Activated CD8-positive, alpha-beta memory T cell treated with anti-CD3 and anti-CD28 coated beads, Interleukin-2, amount 10 ng/mL, durations not matched to agents 7 days and 5 days (primary cell): ENCODE measurements at regions not wholly inside any gene's neighbourhood (a gene's known extent, or its start where the extent isn't known, plus 50 kb on each side); places are given as distances from the start of the nearest gene placed in this dataset. TPM values are rescaled to one million over a fixed set of nuclear protein-coding genes. Genes with fewer than 3 reads are reported as not detected.
"Not testable (repeated sequence)": the region's sequence is repeated elsewhere in the genome, so short reads cannot be mapped to it uniquely, and the experiment has no call there.

Source experiments
- ATAC-seq: fragments of 150-1000 bp; cut with Tn5 transposase; one replicate; pipeline ENCODE4 v1.10.0; 2021; ENCODE audit warnings: moderate library complexity
- CTCF ChIA-PET: fragments of 350-600 bp; sonication (Branson Sonifier 250); formaldehyde crosslinking; loops from one replicate; lab custom pipeline; 2021; ENCODE audit warnings: antibody characterized with exemption; lab: Charles Lee
- DNase-seq: peaks from one replicate; pipeline ENCODE4 v3.0.0-alpha.2; 2020
- H3K27ac Mint-ChIP-seq: one replicate; pipeline ENCODE4 v1.8.0; 2021; ENCODE audit warnings: mild to moderate bottlenecking, mixed read lengths
- H3K27me3 Mint-ChIP-seq: one replicate; pipeline ENCODE4 v1.8.0; 2021; ENCODE audit warnings: mixed read lengths
- H3K36me3 Mint-ChIP-seq: one replicate; pipeline ENCODE4 v1.8.0; 2021; ENCODE audit warnings: mild to moderate bottlenecking, mixed read lengths
- H3K4me1 Mint-ChIP-seq: one replicate; pipeline ENCODE4 v1.8.0; 2021; ENCODE audit warnings: mixed read lengths
- H3K4me3 Mint-ChIP-seq: one replicate; pipeline ENCODE4 v1.8.0; 2021; ENCODE audit warnings: mild to moderate bottlenecking, moderate library complexity, mixed read lengths
- H3K9me3 Mint-ChIP-seq: one replicate; pipeline ENCODE4 v1.8.0; 2022; ENCODE audit warnings: low read depth, mixed read lengths
- microRNA-seq: library from miRNA; unstranded; fragments of <30 nt; microRNA quantifications from one replicate; pipeline ENCODE4 v1.2.0, GENCODE V29; 2022

DNA sequence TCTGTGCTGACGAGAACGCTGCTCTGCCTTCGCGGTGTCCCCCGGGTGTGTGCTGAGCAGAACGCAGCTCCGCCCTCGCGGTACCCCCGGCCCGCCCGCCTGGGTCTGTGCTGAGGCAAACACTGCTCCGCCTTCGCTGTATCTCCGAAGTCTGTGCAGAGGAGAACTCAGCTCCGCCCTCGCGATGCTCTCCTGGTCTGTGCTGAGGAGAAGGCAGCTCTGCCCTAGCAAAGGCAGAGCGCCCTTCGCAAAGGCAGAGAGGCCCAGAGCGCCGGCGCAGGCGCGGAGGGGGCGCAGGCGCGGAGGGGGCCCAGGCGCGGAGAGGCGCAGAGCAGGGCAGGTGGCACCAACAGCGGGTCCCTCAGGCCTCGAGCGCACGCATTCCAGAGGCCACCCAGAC lies 1503.6 kb downstream of the FOXD4L5 start:
- H3K27me3 Mint-ChIP-seq, H3K27ac Mint-ChIP-seq, DNase-seq, H3K36me3 Mint-ChIP-seq, H3K9me3 Mint-ChIP-seq, H3K4me1 Mint-ChIP-seq, CTCF ChIA-PET, H3K4me3 Mint-ChIP-seq: not testable (repeated sequence)
- peak; percentile 100 for ATAC-seq

GRCh38 chr9:63776220-63776619 lies 1508.8 kb downstream of the FOXD4L5 start:
- H3K9me3 Mint-ChIP-seq, ATAC-seq, H3K4me3 Mint-ChIP-seq, DNase-seq, H3K27me3 Mint-ChIP-seq, H3K36me3 Mint-ChIP-seq, CTCF ChIA-PET, H3K4me1 Mint-ChIP-seq, H3K27ac Mint-ChIP-seq: not testable (repeated sequence)

DNA sequence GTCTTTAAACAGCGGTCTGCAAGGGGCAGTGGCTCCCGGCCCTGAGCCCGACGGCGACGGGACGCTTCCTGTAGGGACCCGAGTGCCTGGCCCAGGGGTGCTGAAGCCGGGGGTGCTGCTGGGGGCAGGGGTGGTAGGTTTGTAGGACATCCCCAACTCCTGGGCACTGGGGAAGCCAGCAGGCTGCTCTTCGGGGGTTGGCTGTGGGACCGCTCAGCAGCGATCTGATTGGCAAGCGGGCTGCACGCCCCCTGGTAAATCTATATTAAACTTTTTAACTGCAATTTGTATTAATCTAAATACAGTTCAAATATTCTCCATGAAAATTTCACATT lies 1510.0 kb downstream of the FOXD4L5 start:
- ATAC-seq, DNase-seq, H3K4me3 Mint-ChIP-seq, H3K9me3 Mint-ChIP-seq, H3K27me3 Mint-ChIP-seq, CTCF ChIA-PET, H3K36me3 Mint-ChIP-seq, H3K4me1 Mint-ChIP-seq, H3K27ac Mint-ChIP-seq: not testable (repeated sequence)

- ATAC-seq, CTCF ChIA-PET, H3K36me3 Mint-ChIP-seq, H3K4me1 Mint-ChIP-seq, H3K27ac Mint-ChIP-seq, H3K27me3 Mint-ChIP-seq, DNase-seq, H3K4me3 Mint-ChIP-seq, H3K9me3 Mint-ChIP-seq: not testable (repeated sequence)
These were observed 1510.5 kb downstream of the FOXD4L5 start for GRCh38 chr9:63774369-63775091.

- H3K9me3 Mint-ChIP-seq, H3K4me1 Mint-ChIP-seq, H3K27me3 Mint-ChIP-seq, H3K36me3 Mint-ChIP-seq, ATAC-seq, DNase-seq, CTCF ChIA-PET, H3K27ac Mint-ChIP-seq, H3K4me3 Mint-ChIP-seq: not testable (repeated sequence)
These were observed 1522.8 kb downstream of the FOXD4L5 start for GRCh38 chr9:63762230-63762629.

DNA sequence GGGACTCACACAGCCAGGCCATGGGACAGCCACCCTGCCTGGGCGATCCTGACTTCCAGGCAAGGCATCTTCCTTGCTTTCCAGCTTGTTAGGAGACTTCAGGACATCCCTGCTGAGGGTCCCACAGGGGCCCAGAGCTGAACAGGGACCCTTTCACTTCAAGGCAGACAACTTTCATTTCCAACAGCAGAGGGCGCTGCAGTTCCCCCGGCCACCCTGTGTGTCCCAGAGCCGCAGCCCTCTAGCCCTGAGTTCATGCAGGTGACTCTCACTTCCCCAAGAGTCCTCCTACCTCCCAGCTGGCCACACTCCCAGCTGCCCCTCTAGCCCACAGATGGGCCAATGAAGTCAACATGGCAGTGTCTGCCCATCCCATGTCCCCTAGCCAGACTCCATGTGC lies 1556.0 kb downstream of the FOXD4L5 start:
- H3K4me3 Mint-ChIP-seq, H3K4me1 Mint-ChIP-seq, H3K9me3 Mint-ChIP-seq, DNase-seq, H3K27me3 Mint-ChIP-seq, ATAC-seq, CTCF ChIA-PET, H3K27ac Mint-ChIP-seq, H3K36me3 Mint-ChIP-seq: not testable (repeated sequence)

DNA sequence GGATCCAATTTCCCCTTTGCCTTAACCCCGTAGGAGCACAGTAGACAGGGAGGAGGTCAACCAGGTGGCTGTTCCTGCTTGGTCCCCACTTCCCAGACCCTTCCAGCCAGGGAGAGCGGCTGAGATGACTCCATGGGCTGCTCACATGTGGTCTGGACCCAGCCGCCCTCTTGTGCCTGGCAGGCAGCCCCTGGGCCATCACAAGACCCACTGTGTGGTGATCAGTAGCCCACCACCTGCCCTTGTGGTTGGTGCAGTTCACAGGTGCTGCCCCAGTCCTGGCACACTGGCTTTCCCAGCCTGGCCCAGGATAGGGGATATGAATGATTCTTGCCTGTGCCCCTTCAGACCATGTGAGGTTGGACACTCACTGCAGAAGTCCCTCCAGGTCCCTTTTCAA lies 1556.7 kb downstream of the FOXD4L5 start:
- H3K27me3 Mint-ChIP-seq = no peaks in the 10 kb centered on the region
- DNase-seq = no peak
- CTCF ChIA-PET = no interaction called here
- H3K4me1 Mint-ChIP-seq = no peaks in the 10 kb centered on the region
- no peak for ATAC-seq
- H3K27ac Mint-ChIP-seq = no peak overlapping the region
- H3K36me3 Mint-ChIP-seq = no peaks in the 10 kb centered on the region
- H3K4me3 Mint-ChIP-seq = no peak overlapping the region
- no peaks in the 10 kb centered on the region for H3K9me3 Mint-ChIP-seq

GRCh38 chr9:63708285-63708684 lies 1576.7 kb downstream of the FOXD4L5 start:
- ATAC-seq, H3K4me3 Mint-ChIP-seq, H3K27ac Mint-ChIP-seq, H3K27me3 Mint-ChIP-seq, H3K4me1 Mint-ChIP-seq, H3K9me3 Mint-ChIP-seq, H3K36me3 Mint-ChIP-seq, CTCF ChIA-PET, DNase-seq: not testable (repeated sequence)

GRCh38 chr9:63704456-63704855 lies 1580.6 kb downstream of the FOXD4L5 start:
- H3K9me3 Mint-ChIP-seq, H3K27me3 Mint-ChIP-seq, H3K27ac Mint-ChIP-seq, DNase-seq, H3K4me1 Mint-ChIP-seq, CTCF ChIA-PET, ATAC-seq, H3K4me3 Mint-ChIP-seq, H3K36me3 Mint-ChIP-seq: not testable (repeated sequence)

DNA sequence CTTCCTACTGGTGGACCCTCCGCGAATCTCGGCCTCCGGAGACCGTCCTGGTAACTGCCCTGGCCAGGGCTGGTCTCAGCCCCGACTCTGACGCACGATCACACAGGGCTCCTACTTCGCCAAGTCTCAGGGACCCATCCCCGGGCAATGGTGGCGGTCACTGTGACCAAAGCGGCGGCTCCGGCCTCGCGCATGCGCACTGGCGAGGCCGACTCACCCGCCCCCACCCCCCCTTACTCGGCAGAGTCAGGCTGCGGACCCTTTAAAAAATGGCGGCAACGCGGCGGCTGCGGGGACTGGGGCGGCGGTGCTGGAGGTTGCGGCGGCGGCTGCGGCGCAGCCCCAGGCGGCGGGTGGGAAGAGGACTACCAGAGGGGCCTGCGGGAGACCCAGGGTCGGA lies 1581.3 kb downstream of the FOXD4L5 start:
- H3K4me3 Mint-ChIP-seq, H3K36me3 Mint-ChIP-seq, H3K27ac Mint-ChIP-seq, H3K27me3 Mint-ChIP-seq, H3K4me1 Mint-ChIP-seq, DNase-seq, H3K9me3 Mint-ChIP-seq, CTCF ChIA-PET, ATAC-seq: not testable (repeated sequence)

DNA sequence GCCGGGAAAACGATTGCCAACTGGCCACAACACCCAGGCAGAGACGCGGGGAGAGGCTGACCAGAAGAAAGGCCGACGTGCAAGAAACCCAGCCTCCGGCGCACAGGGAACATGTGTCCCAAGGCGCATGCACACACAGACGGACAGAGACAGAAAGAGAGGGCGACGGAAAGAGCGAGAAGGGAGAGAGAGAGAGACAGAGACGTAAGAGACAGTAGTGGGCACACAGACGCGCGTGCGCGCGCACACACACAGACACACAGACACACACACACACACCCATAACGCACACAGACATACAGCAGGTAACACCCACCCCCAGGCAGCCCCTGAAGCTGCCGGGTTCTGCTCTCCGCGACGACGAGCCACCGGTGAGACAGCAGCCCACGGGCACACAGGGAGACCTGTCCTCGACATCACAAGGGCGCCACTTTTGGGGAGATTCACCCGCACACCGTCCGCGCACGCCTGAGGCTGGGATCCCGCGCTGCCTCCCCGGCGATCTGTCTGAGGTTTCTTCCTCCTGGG lies 1581.8 kb downstream of the FOXD4L5 start:
- DNase-seq, H3K9me3 Mint-ChIP-seq, H3K27me3 Mint-ChIP-seq, H3K4me1 Mint-ChIP-seq, H3K4me3 Mint-ChIP-seq, H3K36me3 Mint-ChIP-seq, CTCF ChIA-PET, ATAC-seq, H3K27ac Mint-ChIP-seq: not testable (repeated sequence)

Small RNAs in the stretch of these regions (microRNA-seq; reads per million reads assigned to microRNA genes)
- not detected for gene MIR4477B
